Stomach (tissue), 4 donors: ENCODE measurements at regions not wholly inside any gene's neighbourhood (a gene's known extent, or its start where the extent isn't known, plus 50 kb on each side); places are given as distances from the start of the nearest gene placed in this dataset.

Source experiments
- EP300 ChIP-seq: sonication (generic); formaldehyde crosslinking; IDR thresholded peaks from one replicate; pipeline ENCODE4 v1.6.1; 2017; ENCODE audit warnings: antibody characterized with exemption
- POLR2A ChIP-seq, 4 donors: fragments of 450-650 bp; IDR thresholded peaks; one replicate each; pipeline ENCODE4 v1.6.1; 2016; ENCODE audit warnings: antibody characterized with exemption in 4 of 4, control low read depth in 2 of 4, mild to moderate bottlenecking in 1 of 4, moderate library complexity in 1 of 4
- POLR2AphosphoS5 ChIP-seq, 3 donors: sonication (generic); formaldehyde crosslinking; IDR thresholded peaks; one replicate each; pipeline ENCODE4 v1.6.1; 2016; ENCODE audit warnings: antibody characterized with exemption in 3 of 3
- TF ChIP-seq, protein P1 (sequence below), 7 experiments: fragments of 450-650 bp in 4 of 7; fragments of 200-600 bp in 3 of 7; sonication (generic) in 3 of 7; IDR thresholded peaks; one replicate each; pipeline ENCODE4 v1.5.1; 2016 to 2019; ENCODE audit warnings: antibody characterized with exemption in 7 of 7, control low read depth in 2 of 7, mild to moderate bottlenecking in 1 of 7

DNA sequence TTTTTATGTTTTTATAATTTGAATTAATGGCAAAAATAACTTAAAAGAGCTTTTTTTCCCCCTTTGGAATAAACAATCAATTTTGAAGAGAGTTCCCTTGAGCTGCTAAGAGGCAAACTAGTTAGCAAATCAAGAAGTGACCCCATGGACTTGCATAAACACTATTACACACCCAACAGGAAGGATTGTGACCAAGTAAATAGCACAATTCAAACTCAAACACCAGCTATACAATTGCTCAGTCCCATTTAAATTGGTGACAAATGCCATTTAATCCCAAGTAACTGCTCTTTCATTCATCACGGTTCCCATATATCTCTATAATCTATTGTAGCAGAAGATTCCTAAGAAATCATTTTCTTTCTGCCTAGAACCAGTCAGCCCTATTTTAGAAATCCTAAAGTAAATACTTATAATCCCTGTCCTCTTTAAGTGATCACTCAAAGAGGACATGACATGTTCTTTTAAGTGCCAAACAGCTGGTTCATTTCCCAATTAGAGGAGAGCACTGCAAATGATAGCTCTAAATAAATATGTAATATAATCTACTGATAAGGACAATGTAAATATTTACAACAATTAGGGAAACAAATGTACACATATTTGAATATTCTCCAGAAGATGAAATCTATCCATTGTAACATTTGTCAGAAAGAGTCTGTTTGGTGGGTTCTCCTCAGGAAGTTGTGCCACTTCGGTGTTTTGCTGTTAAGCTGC, 137.8 kb upstream of the ADAMTS9 start:
- TF ChIP-seq, protein P1, sequence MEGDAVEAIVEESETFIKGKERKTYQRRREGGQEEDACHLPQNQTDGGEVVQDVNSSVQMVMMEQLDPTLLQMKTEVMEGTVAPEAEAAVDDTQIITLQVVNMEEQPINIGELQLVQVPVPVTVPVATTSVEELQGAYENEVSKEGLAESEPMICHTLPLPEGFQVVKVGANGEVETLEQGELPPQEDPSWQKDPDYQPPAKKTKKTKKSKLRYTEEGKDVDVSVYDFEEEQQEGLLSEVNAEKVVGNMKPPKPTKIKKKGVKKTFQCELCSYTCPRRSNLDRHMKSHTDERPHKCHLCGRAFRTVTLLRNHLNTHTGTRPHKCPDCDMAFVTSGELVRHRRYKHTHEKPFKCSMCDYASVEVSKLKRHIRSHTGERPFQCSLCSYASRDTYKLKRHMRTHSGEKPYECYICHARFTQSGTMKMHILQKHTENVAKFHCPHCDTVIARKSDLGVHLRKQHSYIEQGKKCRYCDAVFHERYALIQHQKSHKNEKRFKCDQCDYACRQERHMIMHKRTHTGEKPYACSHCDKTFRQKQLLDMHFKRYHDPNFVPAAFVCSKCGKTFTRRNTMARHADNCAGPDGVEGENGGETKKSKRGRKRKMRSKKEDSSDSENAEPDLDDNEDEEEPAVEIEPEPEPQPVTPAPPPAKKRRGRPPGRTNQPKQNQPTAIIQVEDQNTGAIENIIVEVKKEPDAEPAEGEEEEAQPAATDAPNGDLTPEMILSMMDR (IDR thresholded peaks at IDR 0.05), result no peak
- TF ChIP-seq EP300 (no peak), POLR2A (IDR thresholded peaks at IDR 0.05) (no peak), POLR2AphosphoS5 (IDR thresholded peaks at IDR 0.05) (no peak)
